ENCODE measurements at regions not wholly inside any gene's neighbourhood (a gene's known extent, or its start where the extent isn't known, plus 50 kb on each side); places are given as distances from the start of the nearest gene placed in this dataset.

DNA sequence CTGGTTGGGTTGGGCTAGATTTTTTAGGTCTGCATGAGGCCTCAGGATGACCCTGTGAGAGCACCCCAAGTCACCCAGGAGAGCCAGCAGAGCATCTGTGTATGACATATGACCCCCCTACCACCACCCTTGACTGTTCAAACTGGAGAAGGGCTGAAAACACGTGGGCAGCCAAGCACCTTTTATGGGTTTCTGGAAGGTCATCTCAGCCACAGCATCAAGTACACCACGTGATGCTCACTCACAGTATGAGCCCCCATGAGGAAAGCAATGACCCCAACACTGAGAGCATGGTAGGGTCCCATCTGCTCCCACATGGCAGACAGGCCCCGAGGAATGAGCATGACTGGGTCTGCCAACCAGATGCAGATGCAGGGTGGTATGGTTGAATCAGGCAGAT lies 149.4 kb upstream of the GDF10 start:
- DNase-seq = no peak
- H3K36me3 ChIP-seq = no peaks in the 10 kb centered on the region
- H3K9me3 ChIP-seq = peaks cover 3 to 19% (median 14%) of the 10 kb centered on the region in 8 donors
- no peak overlapping the region for H3K4me3 ChIP-seq
- intact Hi-C loops (cut with DNase I; ENCODE audit: low total_unique reads) = no loop called here
- 63 to 81% (median 76%) methylated on average over 3 of the region's 3 CpGs for WGBS, 5 donors
- TF ChIP-seq, protein P1, sequence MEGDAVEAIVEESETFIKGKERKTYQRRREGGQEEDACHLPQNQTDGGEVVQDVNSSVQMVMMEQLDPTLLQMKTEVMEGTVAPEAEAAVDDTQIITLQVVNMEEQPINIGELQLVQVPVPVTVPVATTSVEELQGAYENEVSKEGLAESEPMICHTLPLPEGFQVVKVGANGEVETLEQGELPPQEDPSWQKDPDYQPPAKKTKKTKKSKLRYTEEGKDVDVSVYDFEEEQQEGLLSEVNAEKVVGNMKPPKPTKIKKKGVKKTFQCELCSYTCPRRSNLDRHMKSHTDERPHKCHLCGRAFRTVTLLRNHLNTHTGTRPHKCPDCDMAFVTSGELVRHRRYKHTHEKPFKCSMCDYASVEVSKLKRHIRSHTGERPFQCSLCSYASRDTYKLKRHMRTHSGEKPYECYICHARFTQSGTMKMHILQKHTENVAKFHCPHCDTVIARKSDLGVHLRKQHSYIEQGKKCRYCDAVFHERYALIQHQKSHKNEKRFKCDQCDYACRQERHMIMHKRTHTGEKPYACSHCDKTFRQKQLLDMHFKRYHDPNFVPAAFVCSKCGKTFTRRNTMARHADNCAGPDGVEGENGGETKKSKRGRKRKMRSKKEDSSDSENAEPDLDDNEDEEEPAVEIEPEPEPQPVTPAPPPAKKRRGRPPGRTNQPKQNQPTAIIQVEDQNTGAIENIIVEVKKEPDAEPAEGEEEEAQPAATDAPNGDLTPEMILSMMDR (IDR thresholded peaks at IDR 0.05 in 8 of 11, conservative IDR thresholded peaks at IDR 0.05 in 3 of 11) = no peak
- TF ChIP-seq POLR2AphosphoS5 (IDR thresholded peaks at IDR 0.05) (no peak), POLR2A (IDR thresholded peaks at IDR 0.05) (no peak)
- H3K27me3 ChIP-seq (replicated peaks in 1 of 7) = no peaks in the 10 kb centered on the region
- H3K4me1 ChIP-seq = no peaks in the 10 kb centered on the region
- no peak overlapping the region for H3K27ac ChIP-seq

DNA sequence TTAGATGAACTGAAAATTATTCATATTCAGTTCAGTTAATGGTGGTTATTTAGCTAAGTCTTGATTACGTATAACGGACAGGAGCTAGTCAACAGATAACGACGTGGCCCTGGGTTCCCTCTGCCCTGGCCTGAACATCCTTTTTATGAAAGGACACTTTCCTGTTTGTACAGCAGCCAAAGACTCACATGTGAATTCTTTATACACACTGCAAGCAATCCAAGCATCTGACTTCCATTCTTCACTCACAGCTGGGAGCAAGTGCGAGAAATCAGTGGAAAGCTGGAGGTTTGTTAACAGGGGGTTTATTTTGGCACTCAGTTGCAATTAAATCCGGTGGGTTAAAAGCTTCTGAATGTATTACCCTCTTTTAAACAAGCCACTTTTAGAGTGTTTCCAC lies 148.1 kb upstream of the GDF10 start:
- TF ChIP-seq, protein P1 (IDR thresholded peaks at IDR 0.05 in 8 of 11, conservative IDR thresholded peaks at IDR 0.05 in 3 of 11) = no peak
- TF ChIP-seq POLR2AphosphoS5 (IDR thresholded peaks at IDR 0.05) = no peak
- no peak for TF ChIP-seq POLR2A (IDR thresholded peaks at IDR 0.05)
- intact Hi-C loops (cut with DNase I; ENCODE audit: low total_unique reads) = no loop called here
- DNase-seq = no peak

GRCh38 chr10:47152861-47153349 lies 147.1 kb upstream of the GDF10 start:
- no peak for DNase-seq
- no peaks in the 10 kb centered on the region for H3K4me1 ChIP-seq
- no peak overlapping the region for H3K27ac ChIP-seq
- peaks cover 3 to 22% (median 18%) of the 10 kb centered on the region in 8 donors for H3K9me3 ChIP-seq
- no peaks in the 10 kb centered on the region for H3K36me3 ChIP-seq
- TF ChIP-seq POLR2A (IDR thresholded peaks at IDR 0.05) (no peak), POLR2AphosphoS5 (IDR thresholded peaks at IDR 0.05) (no peak)
- TF ChIP-seq, protein P1 (IDR thresholded peaks at IDR 0.05 in 8 of 11, conservative IDR thresholded peaks at IDR 0.05 in 3 of 11) = peak in 6 of 11 experiments; percentile 14 to 41 (median 28)
- WGBS, 5 donors = 50 to 80% (median 59%) methylated on average over 3 of the region's 3 CpGs
- no peak overlapping the region for H3K4me3 ChIP-seq
- H3K27me3 ChIP-seq (replicated peaks in 1 of 7) = no peaks in the 10 kb centered on the region
- intact Hi-C loops (cut with DNase I; ENCODE audit: low total_unique reads) = no loop called here

More for the DNA sequence above, 148.1 kb upstream of the GDF10 start:
- no peaks in the 10 kb centered on the region for H3K36me3 ChIP-seq
- no peak overlapping the region for H3K4me3 ChIP-seq
- H3K27me3 ChIP-seq (replicated peaks in 1 of 7) = no peaks in the 10 kb centered on the region
- 65 to 84% (median 73%) methylated on average over 6 of the region's 6 CpGs for WGBS, 5 donors
- peaks cover 3 to 22% (median 18%) of the 10 kb centered on the region in 8 donors for H3K9me3 ChIP-seq
- H3K27ac ChIP-seq = no peak overlapping the region
- H3K4me1 ChIP-seq = no peaks in the 10 kb centered on the region

DNA sequence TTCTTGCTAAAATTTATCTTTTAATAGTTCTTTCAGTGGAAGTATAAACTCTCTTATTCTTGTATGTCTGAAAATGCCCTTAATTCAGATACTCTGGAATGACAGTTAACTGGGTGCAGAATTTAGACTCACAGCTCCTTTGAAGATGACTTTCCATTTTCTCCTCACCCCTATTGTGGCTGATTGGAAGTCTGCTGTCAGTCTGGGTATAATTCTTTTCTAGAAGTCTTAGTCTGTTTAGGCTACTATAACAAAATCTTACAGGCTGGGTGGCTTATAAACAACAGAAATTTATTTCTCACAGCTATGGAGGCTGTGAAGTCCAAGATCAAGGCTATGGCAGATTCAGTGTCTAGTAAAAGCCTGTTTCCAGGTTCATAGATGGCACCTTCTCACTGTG lies 145.2 kb upstream of the GDF10 start:
- Histone ChIP-seq H3K9me3 (peaks cover 3 to 22% (median 18%) of the 10 kb centered on the region in 8 donors), H3K4me3 (no peak overlapping the region), H3K27ac (no peak overlapping the region), H3K4me1 (no peaks in the 10 kb centered on the region), H3K27me3 (replicated peaks in 1 of 7) (peaks cover 0 to 6% (median 0%) of the 10 kb centered on the region in 7 donors), H3K36me3 (no peaks in the 10 kb centered on the region)
- no peak for DNase-seq
- intact Hi-C loops (cut with DNase I; ENCODE audit: low total_unique reads) = no loop called here
- TF ChIP-seq, protein P1 (IDR thresholded peaks at IDR 0.05 in 8 of 11, conservative IDR thresholded peaks at IDR 0.05 in 3 of 11) = no peak
- TF ChIP-seq POLR2AphosphoS5 (IDR thresholded peaks at IDR 0.05) = no peak
- TF ChIP-seq POLR2A (IDR thresholded peaks at IDR 0.05) = no peak

Data from spleen (tissue), 11 donors.